ENCODE measurements at regions not wholly inside any gene's neighbourhood (a gene's known extent, or its start where the extent isn't known, plus 50 kb on each side); places are given as distances from the start of the nearest gene placed in this dataset.

GRCh38 chr1:117796226-117796625 lies 133.2 kb downstream of the GDAP2 start:
- TF ChIP-seq ZFX (IDR thresholded peaks at IDR 0.05; ENCODE audit: borderline replicate concordance), result no peak
- TF ChIP-seq CTCF (IDR thresholded peaks at IDR 0.05), result no peak
- H3K27ac ChIP-seq, result no peak overlapping the region

GRCh38 chr1:117798550-117798949 lies 130.9 kb downstream of the GDAP2 start:
- TF ChIP-seq ZFX (IDR thresholded peaks at IDR 0.05; ENCODE audit: borderline replicate concordance) (no peak), CTCF (IDR thresholded peaks at IDR 0.05) (no peak)
- H3K27ac ChIP-seq, result no peak overlapping the region

GRCh38 chr1:117802531-117803257 lies 126.7 kb downstream of the GDAP2 start:
- H3K27ac ChIP-seq, result no peak overlapping the region
- TF ChIP-seq ZFX (IDR thresholded peaks at IDR 0.05; ENCODE audit: borderline replicate concordance) (no peak), CTCF (IDR thresholded peaks at IDR 0.05) (no peak)

GRCh38 chr1:117803318-117803717 lies 126.1 kb downstream of the GDAP2 start:
- TF ChIP-seq ZFX (IDR thresholded peaks at IDR 0.05; ENCODE audit: borderline replicate concordance), result no peak
- TF ChIP-seq CTCF (IDR thresholded peaks at IDR 0.05), result no peak
- H3K27ac ChIP-seq, result no peak overlapping the region

GRCh38 chr1:117809764-117810163 lies 119.7 kb downstream of the GDAP2 start:
- TF ChIP-seq ZFX (IDR thresholded peaks at IDR 0.05; ENCODE audit: borderline replicate concordance), result no peak
- no peak for TF ChIP-seq CTCF (IDR thresholded peaks at IDR 0.05)
- H3K27ac ChIP-seq, result no peak overlapping the region

GRCh38 chr1:117810553-117810952 lies 118.9 kb downstream of the GDAP2 start:
- no peak for TF ChIP-seq ZFX (IDR thresholded peaks at IDR 0.05; ENCODE audit: borderline replicate concordance)
- no peak for TF ChIP-seq CTCF (IDR thresholded peaks at IDR 0.05)
- no peak overlapping the region for H3K27ac ChIP-seq

GRCh38 chr1:117812869-117813511 lies 116.4 kb downstream of the GDAP2 start:
- TF ChIP-seq CTCF (IDR thresholded peaks at IDR 0.05) (no peak), ZFX (IDR thresholded peaks at IDR 0.05; ENCODE audit: borderline replicate concordance) (no peak)
- no peak overlapping the region for H3K27ac ChIP-seq
